ENCODE measurements at regions not wholly inside any gene's neighbourhood (a gene's known extent, or its start where the extent isn't known, plus 50 kb on each side); places are given as distances from the start of the nearest gene placed in this dataset.
"Not testable (repeated sequence)": the region's sequence is repeated elsewhere in the genome, so short reads cannot be mapped to it uniquely, and the experiment has no call there.

DNA sequence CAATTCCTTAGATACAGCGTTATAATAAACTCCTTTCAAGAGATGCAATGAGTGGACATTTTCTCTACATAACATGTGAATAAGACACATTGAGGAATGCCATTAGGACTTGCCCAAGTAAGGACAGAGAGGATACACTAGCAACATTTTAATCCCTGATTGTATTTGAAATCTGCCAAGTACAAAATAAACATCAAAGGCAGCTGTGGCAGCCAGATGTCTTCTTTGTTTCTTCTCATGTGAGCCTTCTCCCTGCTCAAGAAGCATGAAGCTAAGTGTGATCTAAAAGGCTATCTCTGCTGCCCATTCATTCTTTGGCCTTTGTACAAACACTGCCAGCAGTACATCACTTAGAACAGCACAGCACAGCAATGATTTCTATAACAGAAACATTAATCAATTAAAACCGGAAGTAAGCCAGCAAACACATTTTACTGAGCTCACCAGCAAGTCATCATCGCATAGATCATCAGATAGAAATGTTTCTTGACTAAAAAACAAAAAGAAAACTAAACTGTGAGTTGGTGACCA lies 364.0 kb downstream of the CNTN6 start:
- no peak for DNase-seq

DNA sequence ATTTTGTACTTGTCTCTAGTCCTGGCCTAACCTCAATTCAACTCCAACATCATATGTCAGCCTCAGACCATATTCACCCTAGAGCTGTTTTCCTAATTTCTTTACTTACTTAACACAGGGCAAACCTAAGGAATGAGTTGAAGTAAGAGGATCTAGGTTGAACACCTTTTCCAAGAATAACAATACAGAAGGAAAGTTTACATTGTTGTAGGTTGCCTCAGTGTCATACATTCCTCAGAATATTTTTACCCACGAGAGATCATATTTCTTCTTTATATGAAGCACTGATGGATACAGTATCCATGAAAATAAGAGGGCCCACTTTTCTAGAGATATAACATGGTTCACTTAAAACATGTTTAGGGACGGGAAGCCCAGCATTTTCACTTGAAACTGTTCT lies 369.5 kb downstream of the CNTN6 start:
- no peak for DNase-seq

DNA sequence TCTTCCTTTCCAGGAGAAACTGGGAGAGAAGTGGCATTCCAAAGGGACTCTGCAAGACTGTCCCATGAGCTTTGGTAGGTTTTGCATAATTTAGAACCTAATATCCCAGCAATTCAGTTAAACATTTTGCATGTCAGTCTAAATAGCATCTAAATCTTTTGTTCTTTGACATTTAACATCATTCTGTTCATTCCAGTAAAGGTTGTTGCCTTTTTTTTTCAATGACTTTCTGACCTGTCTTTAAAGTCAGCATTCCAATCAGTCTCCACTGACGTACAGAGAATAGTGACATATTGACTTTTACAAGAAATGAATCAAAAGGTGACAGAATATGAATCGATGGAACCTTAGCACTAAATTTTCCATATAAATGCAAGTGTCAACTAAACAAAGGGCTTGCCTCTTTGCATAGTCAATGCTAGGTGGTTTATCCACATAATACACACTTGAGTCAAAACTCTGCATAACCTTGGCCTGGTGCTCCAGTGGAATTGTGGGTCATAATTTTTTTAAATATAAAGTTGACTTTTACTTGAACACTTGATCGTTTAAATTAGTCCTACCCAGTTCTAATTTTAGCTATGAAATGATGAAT lies 370.1 kb downstream of the CNTN6 start:
- no peak for DNase-seq

DNA sequence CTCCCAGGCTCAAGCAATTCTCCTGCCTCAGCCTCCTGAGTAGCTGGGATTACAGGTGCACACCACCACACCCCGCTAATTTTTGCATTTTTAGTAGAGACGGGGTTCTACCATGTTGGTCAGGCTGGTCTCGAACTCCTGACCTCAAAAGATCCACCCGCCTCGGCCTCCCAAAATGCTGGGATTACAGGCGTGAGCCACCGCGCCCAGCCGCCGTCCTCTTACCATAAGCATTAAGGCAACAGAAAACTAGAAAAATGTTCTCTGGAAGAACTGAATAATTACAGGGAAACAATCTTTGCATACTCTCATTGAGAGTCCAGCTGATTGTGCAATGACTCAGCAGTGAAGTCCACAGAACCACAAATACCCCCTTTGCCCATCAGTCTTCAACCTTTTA lies 372.3 kb downstream of the CNTN6 start:
- DNase-seq, result not testable (repeated sequence)

DNA sequence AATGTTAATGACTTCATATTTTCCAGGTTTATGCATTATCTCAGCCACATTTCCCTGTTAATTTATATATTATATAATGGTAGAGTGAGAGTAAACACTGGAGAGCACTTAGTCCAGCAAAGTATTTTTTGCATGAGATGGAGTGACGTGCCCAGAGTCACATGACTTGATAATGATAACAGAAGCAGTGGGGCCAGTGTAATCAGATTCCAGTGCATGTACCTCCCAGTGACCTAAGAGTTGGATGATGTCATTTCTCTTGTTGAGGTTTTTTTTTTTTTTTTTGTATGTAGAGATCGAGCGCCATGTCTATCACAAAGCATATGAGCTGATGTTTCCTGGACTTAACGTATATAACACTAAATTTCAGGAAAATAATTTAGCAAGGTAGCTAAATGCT lies 375.3 kb downstream of the CNTN6 start:
- DNase-seq, result no peak

DNA sequence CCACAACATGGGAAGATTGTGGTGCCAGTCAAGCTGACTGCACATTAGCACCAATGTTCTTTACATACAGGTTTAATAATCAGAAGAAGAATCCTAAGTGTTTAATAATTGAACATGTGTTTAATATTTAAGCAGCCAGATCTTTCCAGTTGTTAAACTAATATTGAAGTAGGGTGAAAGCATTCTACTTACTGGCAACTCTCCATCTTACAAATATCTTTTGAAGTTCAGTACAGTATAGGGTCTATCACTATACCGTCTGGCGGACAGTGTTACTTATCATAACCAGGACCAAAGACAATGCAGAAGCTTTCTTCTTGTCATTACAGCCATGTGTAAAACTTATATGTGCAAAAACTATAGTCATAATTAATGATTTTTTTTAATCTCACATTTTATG lies 376.4 kb downstream of the CNTN6 start:
- DNase-seq, result no peak

DNA sequence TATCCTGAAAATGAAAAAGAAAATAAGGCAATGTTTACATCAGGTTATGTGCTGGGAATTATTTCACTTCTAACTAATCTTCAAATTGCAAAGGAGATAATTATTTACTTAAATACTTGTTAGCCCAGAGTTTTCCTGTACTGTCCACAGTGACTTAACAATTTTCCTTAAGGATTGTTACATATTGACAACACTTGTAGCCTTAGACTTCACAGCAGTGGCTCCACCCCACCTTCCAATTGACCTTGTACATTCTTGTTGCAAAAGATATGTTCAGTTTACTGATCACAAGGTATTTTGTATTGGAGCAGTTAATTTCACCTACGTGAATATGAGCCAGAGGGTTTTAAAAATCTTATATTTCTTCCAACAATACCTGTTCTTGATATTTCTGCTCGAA lies 376.9 kb downstream of the CNTN6 start:
- DNase-seq, result no peak

DNA sequence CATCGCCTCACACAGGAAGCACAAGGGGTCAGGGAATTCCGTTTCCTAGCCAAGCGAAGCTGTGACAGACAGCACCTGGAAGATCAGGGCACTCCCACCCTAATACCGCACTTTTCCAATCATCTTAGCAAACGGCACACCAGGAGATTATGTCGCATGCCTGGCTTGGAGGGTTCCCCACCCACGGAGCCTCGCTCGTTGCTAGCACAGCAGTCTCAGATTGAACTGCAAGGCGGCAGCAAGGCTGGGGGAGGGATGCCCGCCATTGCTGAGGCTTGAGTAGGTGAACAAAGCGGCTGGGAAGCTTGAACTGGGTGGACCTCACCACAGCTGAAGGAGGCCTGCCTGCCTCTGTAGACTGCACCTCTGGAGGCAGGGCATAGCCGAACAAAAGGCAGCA lies 384.8 kb downstream of the CNTN6 start:
- no peak for DNase-seq

DNA sequence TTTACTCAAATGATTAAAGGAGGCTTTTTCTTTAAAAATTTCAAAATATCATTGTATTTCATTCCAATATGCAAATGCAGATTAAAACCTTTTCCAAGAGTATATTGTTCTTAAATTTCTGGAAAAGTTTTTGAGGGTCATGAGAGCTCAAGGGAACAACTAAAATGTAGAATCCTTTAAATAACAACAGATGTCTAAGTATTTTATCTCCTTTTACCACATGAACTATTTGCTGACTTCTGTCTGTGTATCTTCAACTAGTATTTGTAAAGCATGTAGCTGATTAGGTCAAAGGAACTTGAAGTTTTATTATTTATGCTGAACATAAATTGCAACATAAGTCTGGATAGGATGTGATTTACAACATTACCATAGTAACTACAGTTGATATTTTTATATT lies 402.6 kb downstream of the CNTN6 start:
- no peak for DNase-seq

DNA sequence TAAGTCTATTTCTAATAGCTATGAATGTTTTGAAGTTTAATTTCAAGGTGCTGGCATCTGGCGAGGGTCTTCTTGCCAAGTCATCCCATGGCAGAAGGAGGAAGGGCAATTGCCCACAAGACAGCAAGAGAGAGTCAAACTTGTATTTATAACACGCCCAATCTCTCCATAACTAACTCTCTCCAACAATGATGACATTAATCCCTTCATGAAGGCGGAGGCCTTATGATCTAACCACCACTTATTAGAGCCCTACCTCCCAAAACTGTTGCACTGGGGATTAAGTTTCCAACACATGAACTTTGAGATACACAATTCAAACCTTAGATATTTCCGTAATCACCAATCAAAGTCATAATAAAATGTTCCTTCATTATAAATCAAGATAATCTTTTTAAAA lies 406.9 kb downstream of the CNTN6 start:
- DNase-seq, result no peak

DNA sequence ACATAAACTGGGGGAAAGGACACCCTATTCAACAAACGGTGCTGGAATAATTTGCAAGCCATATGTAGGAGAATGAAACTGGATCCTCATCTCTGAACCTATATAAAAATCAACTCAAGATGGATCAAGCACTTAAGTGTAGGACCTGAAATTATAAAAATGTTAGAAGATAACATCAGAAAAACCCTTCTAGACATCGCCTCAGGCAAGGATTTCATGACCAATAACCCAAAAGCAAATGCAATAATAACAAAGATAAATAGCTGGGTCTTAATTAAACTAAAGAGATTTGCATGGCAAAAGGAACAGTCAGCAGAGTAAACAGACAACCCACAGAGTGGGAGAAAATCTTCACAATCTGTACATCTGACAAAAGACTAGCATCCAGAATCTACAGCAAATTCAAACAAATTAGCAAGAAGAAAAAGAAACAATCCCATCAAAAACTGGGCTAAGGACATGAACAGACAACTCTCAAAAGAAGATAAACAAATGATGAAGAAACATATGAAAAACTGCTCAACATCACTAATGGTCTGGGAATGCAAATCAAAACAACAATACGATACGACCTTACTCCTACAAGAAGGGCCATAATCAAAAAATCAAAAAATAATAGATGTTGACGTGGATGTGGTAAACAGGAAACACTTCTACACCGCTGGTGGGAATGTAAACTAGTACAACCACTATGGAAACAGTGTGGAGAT lies 408.7 kb downstream of the CNTN6 start:
- no peak for DNase-seq

DNA sequence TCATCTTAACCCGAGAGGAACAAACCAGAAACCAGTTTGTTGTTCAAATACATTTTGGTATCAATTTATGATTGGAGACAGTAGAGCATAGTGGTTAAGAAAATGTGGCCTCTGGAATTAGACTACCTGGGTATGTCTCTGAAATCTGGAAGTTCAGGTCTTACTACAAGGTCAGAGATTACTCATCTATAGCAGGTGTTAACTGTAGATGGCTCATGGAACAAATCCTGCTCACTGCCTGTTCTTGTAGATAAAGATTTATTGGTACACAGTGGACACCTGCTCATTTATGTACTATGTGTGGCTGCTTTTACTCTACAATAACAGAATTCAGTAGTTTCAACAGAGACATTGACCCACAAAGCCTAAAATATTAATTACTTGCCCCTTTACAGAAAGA lies 413.3 kb downstream of the CNTN6 start:
- DNase-seq, result no peak

DNA sequence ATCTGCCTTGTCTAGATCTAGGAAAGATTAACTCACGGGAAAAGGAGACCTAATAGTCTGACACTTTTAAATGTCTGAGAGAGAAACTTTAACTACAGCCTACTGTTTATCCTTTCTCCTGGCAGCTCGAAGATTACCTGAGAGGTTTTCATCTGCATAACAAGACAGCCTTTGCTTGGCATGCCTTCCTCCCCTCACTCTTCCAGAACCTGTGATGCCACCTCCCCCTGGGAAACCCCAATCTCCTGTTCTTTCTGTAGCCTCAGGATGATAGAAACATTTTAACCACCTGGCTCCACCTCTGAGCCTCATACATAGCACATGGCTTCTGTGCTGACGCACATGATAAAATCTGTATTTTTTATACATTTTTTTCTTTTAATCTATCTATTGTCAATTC lies 420.8 kb downstream of the CNTN6 start:
- no peak for DNase-seq

DNA sequence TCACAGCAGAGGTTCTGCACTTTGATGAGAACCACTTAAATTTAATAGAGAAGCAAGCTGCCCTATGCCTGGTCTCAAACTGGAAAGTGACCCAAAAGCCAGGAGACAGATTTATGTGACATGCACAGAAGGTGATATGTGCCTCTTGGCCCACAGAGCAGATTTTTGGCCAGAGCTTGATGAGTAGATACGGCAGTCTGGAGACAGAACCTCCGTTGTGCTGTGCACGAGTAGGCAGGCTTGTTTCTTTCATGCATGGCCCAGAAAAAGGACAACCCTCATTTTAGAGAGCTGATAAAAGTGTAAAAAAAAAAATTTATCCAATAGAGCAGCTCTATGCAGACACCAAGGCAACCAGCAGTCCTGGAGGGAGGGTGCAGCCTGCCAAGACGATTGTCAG lies 423.1 kb downstream of the CNTN6 start:
- DNase-seq, result no peak

DNA sequence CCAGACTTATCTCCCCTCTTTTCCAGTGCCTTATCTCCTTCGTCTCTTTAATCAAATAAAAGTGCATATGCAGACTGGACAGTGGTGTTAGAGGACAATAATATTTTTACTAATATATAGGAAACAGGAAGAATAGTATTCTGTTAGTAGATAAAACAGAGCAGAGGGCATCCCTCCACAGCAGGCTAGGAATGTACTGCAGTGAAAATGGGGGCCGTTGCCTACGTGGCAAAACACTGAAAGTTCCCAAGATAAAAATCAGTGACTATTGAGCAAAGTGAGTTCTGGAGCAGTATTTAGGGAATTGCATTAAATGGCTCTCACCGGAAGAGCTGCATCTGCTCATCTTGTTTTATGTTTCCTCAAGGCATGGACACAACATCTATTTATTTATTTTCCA lies 435.0 kb downstream of the CNTN6 start:
- DNase-seq, result no peak

DNA sequence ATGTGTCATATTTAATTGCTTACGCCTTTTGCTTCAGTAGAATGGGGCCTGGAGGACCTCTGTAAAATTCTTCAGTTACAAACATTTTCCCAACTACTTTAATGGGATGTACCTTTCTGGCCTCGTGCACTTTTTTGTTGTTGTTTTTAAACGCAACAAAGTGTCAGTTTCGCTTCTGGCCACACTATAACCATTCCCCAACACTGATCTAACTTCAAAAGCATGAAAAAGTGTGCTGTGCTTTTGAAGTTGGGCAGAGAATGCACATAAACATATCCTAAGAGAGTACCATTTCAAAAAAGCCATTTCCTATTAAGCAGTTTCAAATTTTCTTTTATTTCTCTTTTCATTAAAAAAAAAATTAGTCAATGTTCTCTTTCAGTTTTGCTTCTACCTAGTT lies 435.8 kb downstream of the CNTN6 start:
- no peak for DNase-seq

DNA sequence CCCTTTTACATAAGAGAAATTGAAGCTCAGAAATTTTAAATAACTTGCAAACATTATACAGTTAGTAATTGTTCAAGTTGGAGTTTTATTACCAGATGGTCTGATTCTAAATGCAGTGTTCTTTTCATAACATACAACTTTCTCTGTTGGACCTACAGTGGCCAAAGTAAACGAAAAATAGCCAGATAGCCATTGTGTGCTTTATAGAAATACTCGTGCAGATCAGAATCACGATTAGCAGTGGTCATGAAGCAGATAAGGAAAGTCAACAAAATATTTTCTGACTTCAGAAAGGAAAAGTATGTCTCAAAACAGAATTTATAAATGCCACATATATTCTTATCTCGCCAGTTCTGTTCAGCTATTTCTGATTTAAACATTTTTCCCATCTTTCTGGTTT lies 436.9 kb downstream of the CNTN6 start:
- DNase-seq, result no peak

DNA sequence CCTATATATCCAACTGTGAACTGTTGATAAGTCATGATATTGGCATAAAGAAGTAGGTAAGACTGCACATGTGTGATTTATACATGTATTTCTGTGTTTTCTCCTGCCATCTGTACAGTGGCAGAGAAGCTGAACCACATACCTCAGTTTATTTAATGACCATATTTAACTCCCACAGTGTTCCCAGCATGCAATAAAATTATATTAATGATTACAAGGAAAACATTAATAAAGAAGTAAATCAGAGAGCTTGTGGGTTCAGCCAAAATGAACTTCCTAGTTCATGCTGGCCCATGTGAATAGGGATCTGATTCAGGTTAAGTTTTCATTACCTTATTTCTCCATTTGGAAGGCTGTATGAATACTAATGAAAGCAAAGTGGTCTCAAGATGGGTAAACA lies 439.2 kb downstream of the CNTN6 start:
- DNase-seq, result no peak

DNA sequence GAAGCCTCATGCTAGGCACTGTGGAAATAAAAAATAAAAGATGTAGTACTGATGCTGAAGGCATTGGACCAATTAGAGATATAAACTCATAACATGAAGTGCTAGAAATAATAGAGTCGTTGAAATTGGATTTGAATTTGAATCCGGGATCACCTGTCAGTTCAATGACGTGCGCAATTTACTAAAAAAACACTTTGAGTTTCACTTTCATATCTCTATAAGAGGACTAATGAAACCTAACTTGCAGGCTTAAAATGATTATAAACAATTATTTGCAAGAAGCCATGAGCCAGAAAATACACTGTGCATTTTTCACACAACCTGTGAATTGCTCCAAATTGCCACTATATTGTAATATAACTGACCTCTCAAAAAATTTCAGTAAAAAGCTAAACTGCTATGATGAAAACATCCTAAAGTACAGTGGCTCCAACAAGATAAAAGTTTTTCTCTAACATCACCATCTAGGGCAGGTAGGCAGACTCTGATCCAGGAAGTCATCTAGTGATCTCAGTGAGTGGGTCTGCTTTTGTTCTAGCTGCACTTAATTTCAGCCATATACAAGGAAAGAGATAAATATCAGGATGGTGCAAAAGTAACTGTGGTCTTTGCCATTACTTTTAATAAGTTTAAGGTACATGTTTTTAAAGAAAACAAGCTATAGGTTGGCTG lies 440.2 kb downstream of the CNTN6 start:
- no peak for DNase-seq

DNA sequence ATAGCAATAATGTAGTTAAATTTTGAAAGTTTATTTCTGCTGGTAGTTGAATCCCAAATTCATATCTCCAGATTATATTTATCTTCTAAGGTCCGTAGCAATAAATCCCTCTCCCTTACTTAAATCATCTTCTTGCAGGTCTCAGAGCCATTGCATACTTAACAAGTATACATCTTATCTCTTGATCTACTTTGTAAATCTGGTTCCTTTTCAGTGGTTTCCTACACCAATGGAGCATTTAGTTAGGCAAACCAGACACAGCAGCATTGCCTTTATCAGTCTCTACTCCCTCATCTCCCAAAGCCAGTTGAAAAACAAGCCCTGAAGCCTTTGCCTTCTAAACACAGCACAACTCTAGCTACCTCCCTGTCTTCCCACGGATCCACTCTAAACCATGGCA lies 440.9 kb downstream of the CNTN6 start:
- no peak for DNase-seq

DNA sequence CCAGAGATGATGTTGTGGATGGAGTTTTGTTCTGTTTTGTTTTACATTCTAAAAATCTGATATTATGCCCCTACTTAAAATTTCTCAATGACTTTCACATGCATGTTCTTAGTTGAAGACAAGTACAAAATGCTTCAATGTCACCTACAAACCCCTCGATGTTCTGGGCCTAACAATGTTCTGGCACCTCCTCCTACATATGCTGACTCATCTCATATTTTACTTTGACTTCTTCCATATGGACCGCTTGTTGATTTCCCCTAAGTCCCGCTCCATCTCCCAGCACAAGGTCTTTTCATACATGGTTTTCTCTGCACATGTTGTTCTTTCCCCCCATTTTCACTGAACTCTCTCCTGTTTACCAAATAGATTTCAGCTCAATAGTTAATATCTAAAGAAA lies 441.4 kb downstream of the CNTN6 start:
- DNase-seq, result no peak

DNA sequence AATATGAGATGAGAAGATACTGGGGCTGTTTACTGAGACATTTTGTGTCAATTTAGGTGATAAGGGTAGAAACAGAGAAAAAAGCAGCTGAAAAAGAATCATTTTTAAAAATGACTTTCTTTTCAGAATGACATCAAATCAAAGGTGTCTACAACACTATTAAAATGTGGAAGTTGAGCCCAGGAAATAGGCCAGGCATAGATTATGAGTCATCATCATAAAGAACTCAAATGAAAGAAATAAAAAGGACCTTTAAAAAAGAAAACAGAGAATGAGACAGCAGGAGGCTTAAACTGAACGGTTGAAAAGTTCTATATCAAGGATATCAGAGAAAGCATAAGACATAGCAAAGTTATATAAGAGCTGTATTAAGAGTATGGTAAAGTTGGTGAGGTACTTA lies 442.5 kb downstream of the CNTN6 start:
- DNase-seq, result no peak

DNA sequence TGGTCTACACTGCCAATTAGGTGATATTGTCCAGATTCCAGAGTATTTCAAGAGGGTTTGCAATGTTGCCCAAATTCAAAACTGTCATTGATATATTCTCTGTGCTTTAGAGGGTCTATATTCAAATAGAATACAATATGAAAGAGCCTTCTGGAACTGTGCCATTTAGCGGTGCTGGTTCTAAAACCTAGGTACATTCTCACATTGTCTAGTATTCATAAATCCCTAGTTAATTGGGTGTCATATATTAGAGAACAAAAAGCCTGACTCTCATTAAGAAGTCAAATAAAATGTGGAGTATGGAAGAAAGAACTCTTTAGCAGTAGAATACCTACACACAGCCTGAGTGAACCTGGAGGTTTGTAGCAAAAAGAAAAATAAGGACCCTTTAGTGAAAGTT lies 447.9 kb downstream of the CNTN6 start:
- no peak for DNase-seq

DNA sequence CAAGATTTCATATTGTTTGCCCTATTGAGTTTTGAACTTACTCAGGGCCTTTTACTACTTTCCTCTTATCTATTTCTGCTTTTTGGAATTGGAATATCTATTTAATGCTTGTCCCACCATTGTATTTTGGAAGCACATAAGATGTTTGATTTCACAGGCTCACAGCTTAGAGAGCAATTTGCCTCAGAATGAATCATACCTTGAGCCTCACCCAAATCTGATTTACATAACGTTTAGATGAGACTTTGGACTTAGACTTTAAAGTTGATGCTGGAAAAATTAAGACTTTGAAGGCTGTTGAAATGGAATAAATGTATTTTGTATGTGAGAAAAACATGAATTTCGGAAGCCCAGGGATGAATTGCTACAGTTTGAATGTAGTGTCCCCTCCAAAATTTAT lies 458.9 kb downstream of the CNTN6 start:
- DNase-seq, result no peak

DNA sequence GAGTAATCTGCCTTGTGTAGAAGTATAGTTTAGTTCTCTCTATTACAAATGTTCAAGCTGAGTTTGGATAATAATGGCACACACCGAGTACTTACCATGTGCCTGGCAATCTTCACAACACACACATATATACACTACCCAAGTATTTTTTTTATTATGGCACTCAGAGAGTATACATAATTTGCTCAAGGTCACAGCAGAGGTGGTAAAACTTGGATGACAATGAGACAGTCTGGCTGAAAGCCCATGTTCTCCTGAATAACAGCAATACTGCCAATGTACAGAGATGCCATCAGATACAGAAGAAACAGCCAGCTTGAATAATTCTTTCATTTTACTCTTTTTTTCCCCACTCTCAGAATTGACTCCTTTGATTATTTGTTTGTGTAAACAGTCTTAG lies 460.0 kb downstream of the CNTN6 start:
- DNase-seq, result no peak
